GM23338 (cell line): ENCODE measurements at regions not wholly inside any gene's neighbourhood (a gene's known extent, or its start where the extent isn't known, plus 50 kb on each side); places are given as distances from the start of the nearest gene placed in this dataset.

ENCODE experiments used
- ATAC-seq: fragments of 200-7000 bp; cut with Tn5 transposase; 3 replicates; pipeline ENCODE4 v1.9.1; 2020
- DNase-seq: peaks from one replicate; pipeline ENCODE4 v3.0.0-alpha.2; 2015; ENCODE audit warnings: low spot score
- H2AFZ ChIP-seq: fragments of 200-600 bp; sonication (generic); 2 replicates; pipeline ENCODE4 v1.8.0; 2016; ENCODE audit warnings: antibody characterized with exemption, mild to moderate bottlenecking, moderate library complexity
- H3F3A ChIP-seq: fragments of 200-600 bp; sonication (generic); replicated peaks from 2 replicates; pipeline ENCODE4 v1.8.0; 2017; ENCODE audit warnings: antibody characterized with exemption, mixed run types, low read depth
- H3K27ac ChIP-seq: fragments of 200-600 bp; sonication (generic); 2 replicates; pipeline ENCODE4 v1.6.1; 2016; ENCODE audit warnings: low read depth
- H3K27me3 ChIP-seq: fragments of 200-600 bp; sonication (generic); 2 replicates; pipeline ENCODE4 v1.8.0; 2016; ENCODE audit warnings: mild to moderate bottlenecking, mixed run types, moderate library complexity; ENCODE audit not compliant: insufficient read depth
- H3K36me3 ChIP-seq: fragments of 200-600 bp; sonication (generic); 2 replicates; pipeline ENCODE4 v1.8.0; 2016; ENCODE audit warnings: mild to moderate bottlenecking; ENCODE audit not compliant: insufficient read depth
- H3K4me1 ChIP-seq: fragments of 200-600 bp; sonication (generic); 2 replicates; pipeline ENCODE4 v1.8.0; 2016; ENCODE audit warnings: mild to moderate bottlenecking, moderate library complexity; ENCODE audit not compliant: insufficient read depth
- H3K4me2 ChIP-seq: fragments of 200-600 bp; sonication (generic); 2 replicates; pipeline ENCODE4 v1.7.1; 2017; ENCODE audit warnings: mixed run types
- H3K4me3 ChIP-seq: fragments of 200-600 bp; sonication (generic); 2 replicates; pipeline ENCODE4 v1.6.1; 2016; ENCODE audit warnings: mixed run types
- H3K79me2 ChIP-seq: fragments of 200-600 bp; sonication (generic); replicated peaks from 2 replicates; pipeline ENCODE4 v1.8.0; 2017; ENCODE audit warnings: mild to moderate bottlenecking; ENCODE audit not compliant: insufficient read depth
- H3K9me2 ChIP-seq: fragments of 200-600 bp; sonication (generic); 2 replicates; pipeline ENCODE4 v1.8.0; 2017; ENCODE audit not compliant: insufficient read depth
- H4K20me1 ChIP-seq: fragments of 200-600 bp; sonication (generic); replicated peaks from 2 replicates; pipeline ENCODE4 v1.8.0; 2017; ENCODE audit warnings: mild to moderate bottlenecking; ENCODE audit not compliant: insufficient read depth
- H3K27ac Mint-ChIP-seq: 2 replicates; pipeline ENCODE4 v1.8.0; 2020; ENCODE audit warnings: inconsistent platforms, mild to moderate bottlenecking, moderate library complexity, mixed read lengths
- H3K27me3 Mint-ChIP-seq: 3 replicates; pipeline ENCODE4 v1.8.0; 2022; ENCODE audit warnings: low read depth, mild to moderate bottlenecking, moderate library complexity, mixed read lengths, inconsistent platforms; ENCODE audit not compliant: insufficient read depth, poor library complexity
- H3K36me3 Mint-ChIP-seq: 3 replicates; pipeline ENCODE4 v1.8.0; 2021; ENCODE audit warnings: low read depth, mild to moderate bottlenecking, inconsistent platforms, moderate library complexity, mixed read lengths
- H3K4me1 Mint-ChIP-seq: 3 replicates; pipeline ENCODE4 v1.8.0; 2020; ENCODE audit warnings: mild to moderate bottlenecking, inconsistent platforms, mixed read lengths
- H3K4me3 Mint-ChIP-seq: 3 replicates; pipeline ENCODE4 v1.8.0; 2021; ENCODE audit warnings: moderate library complexity, mild to moderate bottlenecking, inconsistent platforms, mixed read lengths
- H3K9me3 Mint-ChIP-seq: 3 replicates; pipeline ENCODE4 v1.8.0; 2020; ENCODE audit warnings: moderate library complexity, mild to moderate bottlenecking, inconsistent platforms, mixed read lengths
- CREB1 ChIP-seq: fragments of 250-450 bp; sonication (Bioruptor Pico); IDR thresholded peaks from 2 replicates; pipeline ENCODE4 v1.5.0; 2020; ENCODE audit warnings: low read depth, mild to moderate bottlenecking, moderate library complexity
- EZH2 ChIP-seq: fragments of 200-600 bp; sonication (generic); IDR thresholded peaks from one replicate; pipeline ENCODE4 v1.8.0; 2017; ENCODE audit warnings: antibody characterized with exemption, mild to moderate bottlenecking, low read depth; ENCODE audit not compliant: unreplicated experiment
- EZH2phosphoT487 ChIP-seq: fragments of 200-600 bp; sonication (generic); IDR thresholded peaks from one replicate; pipeline ENCODE4 v1.8.1; 2018; ENCODE audit warnings: antibody characterized with exemption; ENCODE audit not compliant: unreplicated experiment
- JUNB ChIP-seq: IDR thresholded peaks from one replicate; pipeline ENCODE4 v1.6.1; 2016; ENCODE audit warnings: antibody characterized with exemption; ENCODE audit not compliant: unreplicated experiment
- NANOG ChIP-seq: IDR thresholded peaks from 2 replicates; pipeline ENCODE4 v1.6.1; 2016; ENCODE audit warnings: antibody characterized with exemption, borderline replicate concordance
- POLR2AphosphoS5 ChIP-seq: IDR thresholded peaks from 2 replicates; pipeline ENCODE4 v1.6.1; 2016; ENCODE audit warnings: antibody characterized with exemption, low read depth
- STAT1 ChIP-seq: IDR thresholded peaks from one replicate; pipeline ENCODE4 v1.6.1; 2016; ENCODE audit warnings: antibody characterized with exemption; ENCODE audit not compliant: unreplicated experiment
- ZNF114 ChIP-seq: fragments of 250-450 bp; sonication (Bioruptor Pico); IDR thresholded peaks from 2 replicates; pipeline ENCODE4 v1.5.0; 2020; ENCODE audit warnings: mild to moderate bottlenecking, moderate library complexity
- ZNF331 ChIP-seq: fragments of 250-450 bp; sonication (Bioruptor Pico); IDR thresholded peaks from 2 replicates; pipeline ENCODE4 v1.5.0; 2020; ENCODE audit warnings: low read depth, mild to moderate bottlenecking, moderate library complexity
- TF ChIP-seq, protein P1 (sequence below): fragments of 250-450 bp; sonication (Bioruptor Pico); IDR thresholded peaks from 2 replicates; pipeline ENCODE4 v1.5.0; 2020; ENCODE audit warnings: mild to moderate bottlenecking, moderate library complexity
- TF ChIP-seq, protein P2 (sequence below): IDR thresholded peaks from 2 replicates; pipeline ENCODE4 v1.6.1; 2016; ENCODE audit warnings: antibody characterized with exemption
- TF ChIP-seq, protein P3 (sequence below): IDR thresholded peaks from one replicate; pipeline ENCODE4 v1.6.1; 2018; ENCODE audit warnings: antibody characterized with exemption; ENCODE audit not compliant: unreplicated experiment
- TF ChIP-seq, protein P4 (sequence below), 2 experiments: fragments of 200-600 bp in 1 of 2; sonication (generic) in 1 of 2; conservative IDR thresholded peaks; 2 replicates each; pipeline versions ENCODE4 v1.5.1 to v1.6.1; 2016 to 2017; ENCODE audit warnings: antibody characterized with exemption in 2 of 2, low read depth in 2 of 2, mild to moderate bottlenecking in 2 of 2, moderate library complexity in 1 of 2

DNA sequence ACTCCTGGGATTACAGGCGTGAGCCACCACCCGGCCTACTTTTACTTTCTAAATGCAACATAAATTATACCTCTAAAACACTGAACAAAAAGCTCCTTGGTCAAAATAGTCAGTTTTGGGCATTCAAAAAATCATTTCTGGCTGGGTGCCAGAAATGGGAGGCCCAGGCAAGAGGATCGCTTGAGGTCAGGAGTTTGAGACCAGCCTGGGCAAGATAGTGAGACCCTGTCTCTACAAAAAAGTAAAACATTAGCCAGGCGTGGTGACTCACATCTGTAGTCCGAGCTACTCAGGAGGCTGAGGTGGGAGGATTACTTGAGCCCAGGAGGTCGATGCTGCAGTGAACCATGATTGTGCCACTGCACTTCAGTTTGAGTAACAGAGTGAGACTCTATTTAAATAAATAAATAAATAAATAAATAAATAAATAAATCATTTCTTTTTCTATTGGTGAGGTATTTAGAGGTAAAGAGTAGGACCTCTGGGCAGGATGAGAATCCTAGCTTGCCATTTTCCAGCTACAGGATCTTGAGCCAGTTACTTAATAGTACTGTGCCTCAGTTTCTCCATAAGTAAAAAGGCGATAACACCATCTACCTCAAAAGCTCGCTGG, 87.6 kb downstream of the SKIDA1 start:
- Mint-ChIP-seq H3K36me3 (no peaks in the 10 kb centered on the region), H3K27me3 (no peaks in the 10 kb centered on the region), H3K9me3 (no peaks in the 10 kb centered on the region; the same call in 2 of the 3 replicates), H3K27ac (no peak overlapping the region), H3K4me3 (no peak overlapping the region), H3K4me1 (no peaks in the 10 kb centered on the region)
- DNase-seq: no peak
- H3K36me3 ChIP-seq: no peaks in the 10 kb centered on the region
- no peak overlapping the region for H3K4me2 ChIP-seq
- no peaks in the 10 kb centered on the region for H3K9me2 ChIP-seq
- TF ChIP-seq, protein P1, sequence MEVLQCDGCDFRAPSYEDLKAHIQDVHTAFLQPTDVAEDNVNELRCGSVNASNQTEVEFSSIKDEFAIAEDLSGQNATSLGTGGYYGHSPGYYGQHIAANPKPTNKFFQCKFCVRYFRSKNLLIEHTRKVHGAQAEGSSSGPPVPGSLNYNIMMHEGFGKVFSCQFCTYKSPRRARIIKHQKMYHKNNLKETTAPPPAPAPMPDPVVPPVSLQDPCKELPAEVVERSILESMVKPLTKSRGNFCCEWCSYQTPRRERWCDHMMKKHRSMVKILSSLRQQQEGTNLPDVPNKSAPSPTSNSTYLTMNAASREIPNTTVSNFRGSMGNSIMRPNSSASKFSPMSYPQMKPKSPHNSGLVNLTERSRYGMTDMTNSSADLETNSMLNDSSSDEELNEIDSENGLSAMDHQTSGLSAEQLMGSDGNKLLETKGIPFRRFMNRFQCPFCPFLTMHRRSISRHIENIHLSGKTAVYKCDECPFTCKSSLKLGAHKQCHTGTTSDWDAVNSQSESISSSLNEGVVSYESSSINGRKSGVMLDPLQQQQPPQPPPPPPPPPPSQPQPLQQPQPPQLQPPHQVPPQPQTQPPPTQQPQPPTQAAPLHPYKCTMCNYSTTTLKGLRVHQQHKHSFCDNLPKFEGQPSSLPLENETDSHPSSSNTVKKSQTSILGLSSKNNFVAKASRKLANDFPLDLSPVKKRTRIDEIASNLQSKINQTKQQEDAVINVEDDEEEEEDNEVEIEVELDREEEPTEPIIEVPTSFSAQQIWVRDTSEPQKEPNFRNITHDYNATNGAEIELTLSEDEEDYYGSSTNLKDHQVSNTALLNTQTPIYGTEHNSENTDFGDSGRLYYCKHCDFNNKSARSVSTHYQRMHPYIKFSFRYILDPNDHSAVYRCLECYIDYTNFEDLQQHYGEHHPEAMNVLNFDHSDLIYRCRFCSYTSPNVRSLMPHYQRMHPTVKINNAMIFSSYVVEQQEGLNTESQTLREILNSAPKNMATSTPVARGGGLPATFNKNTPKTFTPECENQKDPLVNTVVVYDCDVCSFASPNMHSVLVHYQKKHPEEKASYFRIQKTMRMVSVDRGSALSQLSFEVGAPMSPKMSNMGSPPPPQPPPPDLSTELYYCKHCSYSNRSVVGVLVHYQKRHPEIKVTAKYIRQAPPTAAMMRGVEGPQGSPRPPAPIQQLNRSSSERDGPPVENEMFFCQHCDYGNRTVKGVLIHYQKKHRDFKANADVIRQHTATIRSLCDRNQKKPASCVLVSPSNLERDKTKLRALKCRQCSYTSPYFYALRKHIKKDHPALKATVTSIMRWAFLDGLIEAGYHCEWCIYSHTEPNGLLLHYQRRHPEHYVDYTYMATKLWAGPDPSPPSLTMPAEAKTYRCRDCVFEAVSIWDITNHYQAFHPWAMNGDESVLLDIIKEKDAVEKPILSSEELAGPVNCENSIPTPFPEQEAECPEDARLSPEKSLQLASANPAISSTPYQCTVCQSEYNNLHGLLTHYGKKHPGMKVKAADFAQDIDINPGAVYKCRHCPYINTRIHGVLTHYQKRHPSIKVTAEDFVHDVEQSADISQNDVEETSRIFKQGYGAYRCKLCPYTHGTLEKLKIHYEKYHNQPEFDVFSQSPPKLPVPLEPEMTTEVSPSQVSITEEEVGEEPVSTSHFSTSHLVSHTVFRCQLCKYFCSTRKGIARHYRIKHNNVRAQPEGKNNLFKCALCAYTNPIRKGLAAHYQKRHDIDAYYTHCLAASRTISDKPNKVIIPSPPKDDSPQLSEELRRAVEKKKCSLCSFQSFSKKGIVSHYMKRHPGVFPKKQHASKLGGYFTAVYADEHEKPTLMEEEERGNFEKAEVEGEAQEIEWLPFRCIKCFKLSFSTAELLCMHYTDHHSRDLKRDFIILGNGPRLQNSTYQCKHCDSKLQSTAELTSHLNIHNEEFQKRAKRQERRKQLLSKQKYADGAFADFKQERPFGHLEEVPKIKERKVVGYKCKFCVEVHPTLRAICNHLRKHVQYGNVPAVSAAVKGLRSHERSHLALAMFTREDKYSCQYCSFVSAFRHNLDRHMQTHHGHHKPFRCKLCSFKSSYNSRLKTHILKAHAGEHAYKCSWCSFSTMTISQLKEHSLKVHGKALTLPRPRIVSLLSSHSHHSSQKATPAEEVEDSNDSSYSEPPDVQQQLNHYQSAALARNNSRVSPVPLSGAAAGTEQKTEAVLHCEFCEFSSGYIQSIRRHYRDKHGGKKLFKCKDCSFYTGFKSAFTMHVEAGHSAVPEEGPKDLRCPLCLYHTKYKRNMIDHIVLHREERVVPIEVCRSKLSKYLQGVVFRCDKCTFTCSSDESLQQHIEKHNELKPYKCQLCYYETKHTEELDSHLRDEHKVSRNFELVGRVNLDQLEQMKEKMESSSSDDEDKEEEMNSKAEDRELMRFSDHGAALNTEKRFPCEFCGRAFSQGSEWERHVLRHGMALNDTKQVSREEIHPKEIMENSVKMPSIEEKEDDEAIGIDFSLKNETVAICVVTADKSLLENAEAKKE: no peak
- TF ChIP-seq CREB1 (CRISPR knock-in tag): no peak
- no peak for TF ChIP-seq NANOG
- TF ChIP-seq, protein P2, sequence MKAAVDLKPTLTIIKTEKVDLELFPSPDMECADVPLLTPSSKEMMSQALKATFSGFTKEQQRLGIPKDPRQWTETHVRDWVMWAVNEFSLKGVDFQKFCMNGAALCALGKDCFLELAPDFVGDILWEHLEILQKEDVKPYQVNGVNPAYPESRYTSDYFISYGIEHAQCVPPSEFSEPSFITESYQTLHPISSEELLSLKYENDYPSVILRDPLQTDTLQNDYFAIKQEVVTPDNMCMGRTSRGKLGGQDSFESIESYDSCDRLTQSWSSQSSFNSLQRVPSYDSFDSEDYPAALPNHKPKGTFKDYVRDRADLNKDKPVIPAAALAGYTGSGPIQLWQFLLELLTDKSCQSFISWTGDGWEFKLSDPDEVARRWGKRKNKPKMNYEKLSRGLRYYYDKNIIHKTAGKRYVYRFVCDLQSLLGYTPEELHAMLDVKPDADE: no peak
- TF ChIP-seq EZH2phosphoT487: no peak
- no peak for TF ChIP-seq POLR2AphosphoS5
- TF ChIP-seq JUNB: no peak
- TF ChIP-seq ZNF114 (CRISPR knock-in tag): no peak
- TF ChIP-seq, protein P3, sequence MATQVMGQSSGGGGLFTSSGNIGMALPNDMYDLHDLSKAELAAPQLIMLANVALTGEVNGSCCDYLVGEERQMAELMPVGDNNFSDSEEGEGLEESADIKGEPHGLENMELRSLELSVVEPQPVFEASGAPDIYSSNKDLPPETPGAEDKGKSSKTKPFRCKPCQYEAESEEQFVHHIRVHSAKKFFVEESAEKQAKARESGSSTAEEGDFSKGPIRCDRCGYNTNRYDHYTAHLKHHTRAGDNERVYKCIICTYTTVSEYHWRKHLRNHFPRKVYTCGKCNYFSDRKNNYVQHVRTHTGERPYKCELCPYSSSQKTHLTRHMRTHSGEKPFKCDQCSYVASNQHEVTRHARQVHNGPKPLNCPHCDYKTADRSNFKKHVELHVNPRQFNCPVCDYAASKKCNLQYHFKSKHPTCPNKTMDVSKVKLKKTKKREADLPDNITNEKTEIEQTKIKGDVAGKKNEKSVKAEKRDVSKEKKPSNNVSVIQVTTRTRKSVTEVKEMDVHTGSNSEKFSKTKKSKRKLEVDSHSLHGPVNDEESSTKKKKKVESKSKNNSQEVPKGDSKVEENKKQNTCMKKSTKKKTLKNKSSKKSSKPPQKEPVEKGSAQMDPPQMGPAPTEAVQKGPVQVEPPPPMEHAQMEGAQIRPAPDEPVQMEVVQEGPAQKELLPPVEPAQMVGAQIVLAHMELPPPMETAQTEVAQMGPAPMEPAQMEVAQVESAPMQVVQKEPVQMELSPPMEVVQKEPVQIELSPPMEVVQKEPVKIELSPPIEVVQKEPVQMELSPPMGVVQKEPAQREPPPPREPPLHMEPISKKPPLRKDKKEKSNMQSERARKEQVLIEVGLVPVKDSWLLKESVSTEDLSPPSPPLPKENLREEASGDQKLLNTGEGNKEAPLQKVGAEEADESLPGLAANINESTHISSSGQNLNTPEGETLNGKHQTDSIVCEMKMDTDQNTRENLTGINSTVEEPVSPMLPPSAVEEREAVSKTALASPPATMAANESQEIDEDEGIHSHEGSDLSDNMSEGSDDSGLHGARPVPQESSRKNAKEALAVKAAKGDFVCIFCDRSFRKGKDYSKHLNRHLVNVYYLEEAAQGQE: no peak
- TF ChIP-seq EZH2: no peak
- TF ChIP-seq, protein P4, sequence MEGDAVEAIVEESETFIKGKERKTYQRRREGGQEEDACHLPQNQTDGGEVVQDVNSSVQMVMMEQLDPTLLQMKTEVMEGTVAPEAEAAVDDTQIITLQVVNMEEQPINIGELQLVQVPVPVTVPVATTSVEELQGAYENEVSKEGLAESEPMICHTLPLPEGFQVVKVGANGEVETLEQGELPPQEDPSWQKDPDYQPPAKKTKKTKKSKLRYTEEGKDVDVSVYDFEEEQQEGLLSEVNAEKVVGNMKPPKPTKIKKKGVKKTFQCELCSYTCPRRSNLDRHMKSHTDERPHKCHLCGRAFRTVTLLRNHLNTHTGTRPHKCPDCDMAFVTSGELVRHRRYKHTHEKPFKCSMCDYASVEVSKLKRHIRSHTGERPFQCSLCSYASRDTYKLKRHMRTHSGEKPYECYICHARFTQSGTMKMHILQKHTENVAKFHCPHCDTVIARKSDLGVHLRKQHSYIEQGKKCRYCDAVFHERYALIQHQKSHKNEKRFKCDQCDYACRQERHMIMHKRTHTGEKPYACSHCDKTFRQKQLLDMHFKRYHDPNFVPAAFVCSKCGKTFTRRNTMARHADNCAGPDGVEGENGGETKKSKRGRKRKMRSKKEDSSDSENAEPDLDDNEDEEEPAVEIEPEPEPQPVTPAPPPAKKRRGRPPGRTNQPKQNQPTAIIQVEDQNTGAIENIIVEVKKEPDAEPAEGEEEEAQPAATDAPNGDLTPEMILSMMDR (conservative IDR thresholded peaks at IDR 0.05; ENCODE audit: low read depth in 2 of 2): no peak
- TF ChIP-seq STAT1: no peak
- TF ChIP-seq ZNF331 (CRISPR knock-in tag): no peak
- H3K79me2 ChIP-seq: no peaks in the 10 kb centered on the region
- no peaks in the 10 kb centered on the region for H3K27me3 ChIP-seq
- no peak overlapping the region for H2AFZ ChIP-seq
- H3F3A ChIP-seq: no peaks in the 10 kb centered on the region
- no peak for ATAC-seq
- H3K27ac ChIP-seq: no peak overlapping the region
- H3K4me1 ChIP-seq: peaks cover 4% of the 10 kb centered on the region; the same call in 1 of the 2 replicates
- H4K20me1 ChIP-seq: no peaks in the 10 kb centered on the region
- no peak overlapping the region for H3K4me3 ChIP-seq
